ENCODE measurements at regions not wholly inside any gene's neighbourhood (a gene's known extent, or its start where the extent isn't known, plus 50 kb on each side); places are given as distances from the start of the nearest gene placed in this dataset.

- no peak overlapping the region for H3K4me3 ChIP-seq (ENCODE audit: low read depth, low read length)
- TF ChIP-seq CTCF (IDR thresholded peaks at IDR 0.05; ENCODE audit: borderline replicate concordance, insufficient read depth, low read depth, low read length): no peak
These were observed 50.1 kb upstream of the ARMC2 start for GRCh38 chr6:108797951-108798669.
